ENCODE measurements at regions not wholly inside any gene's neighbourhood (a gene's known extent, or its start where the extent isn't known, plus 50 kb on each side); places are given as distances from the start of the nearest gene placed in this dataset.
"Not testable (repeated sequence)": the region's sequence is repeated elsewhere in the genome, so short reads cannot be mapped to it uniquely, and the experiment has no call there.

DNA sequence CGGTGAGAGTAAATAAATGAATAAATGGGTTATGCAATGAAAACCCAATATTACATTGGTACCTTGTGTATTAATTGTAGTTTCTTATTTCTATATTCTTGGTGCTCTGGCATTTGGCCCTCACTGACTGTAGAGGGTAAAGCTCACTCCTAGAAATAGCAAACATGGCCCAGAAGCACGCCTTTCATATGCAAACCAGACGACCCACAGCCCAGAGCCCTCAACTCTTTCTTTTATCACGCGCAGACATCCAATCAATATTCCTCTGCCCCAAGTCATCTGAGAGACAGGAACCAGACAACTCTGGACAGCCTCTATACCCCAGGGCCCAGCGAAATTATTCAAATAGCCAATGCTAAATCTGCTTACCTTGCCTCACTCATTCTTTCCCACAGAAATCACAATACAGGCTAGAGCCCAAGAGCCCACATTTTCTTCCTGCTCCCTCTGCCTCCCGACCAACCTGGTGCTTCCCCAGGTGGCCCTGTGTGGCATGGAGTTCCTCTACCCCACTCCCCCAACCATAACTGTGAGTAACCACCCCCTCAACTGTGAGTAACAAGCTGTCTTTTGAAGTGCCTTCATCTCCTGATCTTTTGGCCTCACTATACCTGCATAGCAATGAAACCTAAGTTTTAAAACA is 425.1 kb upstream of the SPATA31A3 start:
- TF ChIP-seq, protein P1, sequence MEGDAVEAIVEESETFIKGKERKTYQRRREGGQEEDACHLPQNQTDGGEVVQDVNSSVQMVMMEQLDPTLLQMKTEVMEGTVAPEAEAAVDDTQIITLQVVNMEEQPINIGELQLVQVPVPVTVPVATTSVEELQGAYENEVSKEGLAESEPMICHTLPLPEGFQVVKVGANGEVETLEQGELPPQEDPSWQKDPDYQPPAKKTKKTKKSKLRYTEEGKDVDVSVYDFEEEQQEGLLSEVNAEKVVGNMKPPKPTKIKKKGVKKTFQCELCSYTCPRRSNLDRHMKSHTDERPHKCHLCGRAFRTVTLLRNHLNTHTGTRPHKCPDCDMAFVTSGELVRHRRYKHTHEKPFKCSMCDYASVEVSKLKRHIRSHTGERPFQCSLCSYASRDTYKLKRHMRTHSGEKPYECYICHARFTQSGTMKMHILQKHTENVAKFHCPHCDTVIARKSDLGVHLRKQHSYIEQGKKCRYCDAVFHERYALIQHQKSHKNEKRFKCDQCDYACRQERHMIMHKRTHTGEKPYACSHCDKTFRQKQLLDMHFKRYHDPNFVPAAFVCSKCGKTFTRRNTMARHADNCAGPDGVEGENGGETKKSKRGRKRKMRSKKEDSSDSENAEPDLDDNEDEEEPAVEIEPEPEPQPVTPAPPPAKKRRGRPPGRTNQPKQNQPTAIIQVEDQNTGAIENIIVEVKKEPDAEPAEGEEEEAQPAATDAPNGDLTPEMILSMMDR (IDR thresholded peaks at IDR 0.05; ENCODE audit: insufficient read depth, low read length), result not testable (repeated sequence)
- not testable (repeated sequence) for TF ChIP-seq POLR2AphosphoS5 (IDR thresholded peaks at IDR 0.05; ENCODE audit: low read depth); SPI1 (IDR thresholded peaks at IDR 0.05; ENCODE audit: borderline replicate concordance, low read depth)

Measured in HL-60 (cell line).